Activated T-cell treated with anti-CD3 and anti-CD28 coated beads, Interleukin-2, amount 50 U/mL, for 24 hours (primary cell): ENCODE measurements at regions not wholly inside any gene's neighbourhood (a gene's known extent, or its start where the extent isn't known, plus 50 kb on each side); places are given as distances from the start of the nearest gene placed in this dataset.

Experiments used
- DNase-seq: peaks from one replicate; pipeline ENCODE4 v3.0.0-alpha.2; 2020
- H3K27ac Mint-ChIP-seq: 2 replicates; pipeline ENCODE4 v1.8.0; 2020; ENCODE audit warnings: mild to moderate bottlenecking, mixed read lengths
- H3K27me3 Mint-ChIP-seq: 2 replicates; pipeline ENCODE4 v1.8.0; 2020; ENCODE audit warnings: mixed read lengths
- H3K36me3 Mint-ChIP-seq: 2 replicates; pipeline ENCODE4 v1.8.0; 2020; ENCODE audit warnings: low read depth, mixed read lengths
- H3K4me1 Mint-ChIP-seq: 2 replicates; pipeline ENCODE4 v1.8.0; 2020; ENCODE audit warnings: low read depth, mixed read lengths
- H3K4me3 Mint-ChIP-seq: 2 replicates; pipeline ENCODE4 v1.8.0; 2020; ENCODE audit warnings: mild to moderate bottlenecking, moderate library complexity, mixed read lengths
- H3K9me3 Mint-ChIP-seq: 2 replicates; pipeline ENCODE4 v1.8.0; 2020; ENCODE audit warnings: mixed read lengths

- H3K4me3 Mint-ChIP-seq, result no peak overlapping the region
- no peaks in the 10 kb centered on the region for H3K9me3 Mint-ChIP-seq
- DNase-seq, result no peak
These were observed 240.0 kb downstream of the ARAP2 start for GRCh38 chr4:36004204-36004851.

GRCh38 chr4:36006226-36006625 lies 238.1 kb downstream of the ARAP2 start:
- DNase-seq, result no peak
- no peaks in the 10 kb centered on the region for H3K36me3 Mint-ChIP-seq
- H3K27ac Mint-ChIP-seq, result no peak overlapping the region
- no peak overlapping the region for H3K4me3 Mint-ChIP-seq
- no peaks in the 10 kb centered on the region for H3K27me3 Mint-ChIP-seq
- no peaks in the 10 kb centered on the region for H3K9me3 Mint-ChIP-seq
- H3K4me1 Mint-ChIP-seq, result no peaks in the 10 kb centered on the region

More at GRCh38 chr4:36004204-36004851, 240.0 kb downstream of the ARAP2 start:
- Mint-ChIP-seq H3K27ac (no peak overlapping the region), H3K36me3 (no peaks in the 10 kb centered on the region), H3K27me3 (no peaks in the 10 kb centered on the region), H3K4me1 (no peaks in the 10 kb centered on the region)

- H3K4me3 Mint-ChIP-seq, result no peak overlapping the region
- no peaks in the 10 kb centered on the region for H3K36me3 Mint-ChIP-seq
- no peaks in the 10 kb centered on the region for H3K9me3 Mint-ChIP-seq
- H3K4me1 Mint-ChIP-seq, result peaks cover 2% of the 10 kb centered on the region
- no peaks in the 10 kb centered on the region for H3K27me3 Mint-ChIP-seq
- no peak for DNase-seq
- H3K27ac Mint-ChIP-seq, result no peak overlapping the region
These were observed 233.9 kb downstream of the ARAP2 start for GRCh38 chr4:36010397-36010929.

- Mint-ChIP-seq H3K4me3 (no peak overlapping the region), H3K27me3 (no peaks in the 10 kb centered on the region), H3K27ac (no peak overlapping the region), H3K36me3 (no peaks in the 10 kb centered on the region), H3K4me1 (peaks cover 2% of the 10 kb centered on the region), H3K9me3 (no peaks in the 10 kb centered on the region)
- no peak for DNase-seq
These were observed 232.9 kb downstream of the ARAP2 start for GRCh38 chr4:36011381-36011780.

GRCh38 chr4:36012503-36012902 lies 231.8 kb downstream of the ARAP2 start:
- H3K4me3 Mint-ChIP-seq, result no peak overlapping the region
- H3K27ac Mint-ChIP-seq, result no peak overlapping the region
- DNase-seq, result no peak
- no peaks in the 10 kb centered on the region for H3K36me3 Mint-ChIP-seq
- no peaks in the 10 kb centered on the region for H3K9me3 Mint-ChIP-seq
- H3K4me1 Mint-ChIP-seq, result peaks cover 2% of the 10 kb centered on the region
- no peaks in the 10 kb centered on the region for H3K27me3 Mint-ChIP-seq

GRCh38 chr4:36013206-36013605 lies 231.1 kb downstream of the ARAP2 start:
- Mint-ChIP-seq H3K9me3 (no peaks in the 10 kb centered on the region), H3K4me1 (peaks cover 2% of the 10 kb centered on the region), H3K4me3 (no peak overlapping the region), H3K27ac (no peak overlapping the region), H3K36me3 (no peaks in the 10 kb centered on the region), H3K27me3 (no peaks in the 10 kb centered on the region)
- no peak for DNase-seq
